HEK293 (cell line): ENCODE measurements at regions not wholly inside any gene's neighbourhood (a gene's known extent, or its start where the extent isn't known, plus 50 kb on each side); places are given as distances from the start of the nearest gene placed in this dataset.

Experiments used
- CTCF ChIP-seq: fragments of 450-650 bp; formaldehyde crosslinking; IDR thresholded peaks from 2 replicates; pipeline ENCODE4 v1.5.1; 2016; ENCODE audit warnings: missing biosample characterization, missing genetic modification characterization
- ZNF211 ChIP-seq: fragments of 450-650 bp; formaldehyde crosslinking; IDR thresholded peaks from 2 replicates; pipeline ENCODE4 v1.5.1; 2016; ENCODE audit warnings: low read depth, missing biosample characterization, missing genetic modification characterization
- ZNF311 ChIP-seq: fragments of 450-650 bp; formaldehyde crosslinking; IDR thresholded peaks from 2 replicates; pipeline ENCODE4 v1.5.1; 2017; ENCODE audit warnings: missing biosample characterization, missing genetic modification characterization, borderline replicate concordance
- ZNF398 ChIP-seq: fragments of 450-650 bp; formaldehyde crosslinking; IDR thresholded peaks from 2 replicates; pipeline ENCODE4 v1.5.1; 2017; ENCODE audit warnings: missing biosample characterization, missing genetic modification characterization

- TF ChIP-seq CTCF (no peak), ZNF398 (tag by site-specific recombination) (no peak), ZNF211 (tag by site-specific recombination) (no peak), ZNF311 (tag by site-specific recombination) (no peak)
Measured at GRCh38 chr16:73771196-73772064, 525.2 kb upstream of the PSMD7 start.
